Left lobe of liver (tissue), 2 donors: ENCODE measurements at regions not wholly inside any gene's neighbourhood (a gene's known extent, or its start where the extent isn't known, plus 50 kb on each side); places are given as distances from the start of the nearest gene placed in this dataset.
A peak's percentile ranks its signal among the peaks of the same experiment; 100 is the strongest.
"Not testable (repeated sequence)": the region's sequence is repeated elsewhere in the genome, so short reads cannot be mapped to it uniquely, and the experiment has no call there.

Experiments
- ATAC-seq: fragments of 200-7000 bp; cut with Tn5 transposase; one replicate; pipeline ENCODE4 v1.9.1; 2020; ENCODE audit warnings: mild to moderate bottlenecking, moderate library complexity
- DNase-seq: peaks from one replicate; pipeline ENCODE4 v3.0.0-alpha.2; 2020; ENCODE audit warnings: low spot score
- donor health status: DM: no; HTN: no; CAD: no; lungs with moderate emphysema.
- donor health status: DM: no; HTN: yes; CAD: no.

DNA sequence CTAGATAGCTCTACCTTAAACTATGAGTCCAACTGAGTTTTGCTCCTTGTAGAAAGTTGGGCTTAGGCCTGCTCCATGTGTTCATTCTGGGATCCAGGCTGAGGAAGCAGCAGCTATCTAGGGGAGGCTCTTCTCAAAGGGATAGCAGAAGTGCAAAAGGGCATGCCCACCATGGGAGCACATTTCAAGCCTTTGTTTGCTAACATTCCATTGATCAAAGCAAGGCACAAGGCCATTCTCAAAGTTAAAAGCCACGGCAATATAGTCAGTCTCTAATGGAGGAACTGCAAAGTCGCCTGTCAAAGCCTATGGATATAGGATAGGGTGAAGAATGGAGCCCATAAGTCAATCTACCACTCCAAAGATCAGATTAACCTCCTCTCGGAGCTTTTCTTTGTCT is 488.1 kb upstream of the ARX start:
- DNase-seq (no peak), ATAC-seq (no peak)

GRCh38 chrX:25507801-25508200 is 492.0 kb upstream of the ARX start:
- DNase-seq (no peak), ATAC-seq (no peak)

GRCh38 chrX:25519258-25519657 is 503.5 kb upstream of the ARX start:
- no peak for DNase-seq
- no peak for ATAC-seq

DNA sequence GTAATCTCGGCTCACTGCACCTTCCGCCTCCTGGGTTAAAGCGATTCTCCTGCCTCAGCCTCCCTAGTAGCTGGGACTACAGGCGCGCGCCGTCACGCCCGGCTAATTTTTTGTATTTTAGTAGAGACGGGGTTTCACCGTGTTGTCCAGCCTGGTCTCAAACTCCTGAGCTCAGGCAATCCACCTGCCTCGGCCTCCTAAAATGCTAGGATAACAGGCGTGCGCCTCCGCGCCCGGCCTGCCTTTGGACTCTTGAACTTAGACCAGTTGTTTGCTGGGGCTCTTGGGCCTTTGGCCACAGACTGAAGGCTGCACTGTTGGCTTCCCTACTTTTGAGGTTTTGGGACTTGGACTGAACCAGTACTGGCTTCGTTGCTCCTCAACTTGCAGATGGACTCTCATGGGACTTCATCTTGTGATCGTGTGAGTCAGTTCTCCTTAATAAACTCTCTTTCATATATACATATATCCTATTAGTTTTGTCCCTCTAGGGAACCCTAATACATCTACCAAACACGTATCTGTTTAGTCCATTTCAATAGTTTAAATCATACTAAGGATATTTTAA is 506.8 kb upstream of the ARX start:
- not testable (repeated sequence) for ATAC-seq, DNase-seq

GRCh38 chrX:25523574-25524540 is 508.1 kb upstream of the ARX start:
- DNase-seq (no peak), ATAC-seq (peak; percentile 76)

DNA sequence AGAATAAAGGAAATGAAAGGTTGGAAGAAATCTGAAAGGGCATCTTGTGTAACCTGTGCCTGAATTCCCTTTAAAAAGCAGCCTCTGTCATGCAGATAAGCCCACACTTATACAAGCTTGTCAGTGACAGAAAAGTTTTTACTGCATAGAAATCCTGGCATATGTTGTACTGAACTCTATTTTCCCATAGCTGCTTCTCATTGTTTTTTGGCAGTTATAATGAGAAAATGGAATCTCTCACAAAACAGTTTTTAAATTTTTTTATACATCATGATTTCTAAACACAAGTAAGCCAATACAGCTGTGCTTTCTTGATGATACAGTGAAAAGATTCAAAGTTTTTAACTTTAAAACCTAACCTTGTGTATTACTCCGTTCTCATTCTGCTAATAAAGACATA is 511.4 kb upstream of the ARX start:
- no peak for ATAC-seq
- no peak for DNase-seq

- ATAC-seq, result no peak
Observed at GRCh38 chrX:25527596-25527995, 511.8 kb upstream of the ARX start.

GRCh38 chrX:25531096-25531495 is 515.3 kb upstream of the ARX start:
- ATAC-seq, result peak; percentile 40
- no peak for DNase-seq

More at GRCh38 chrX:25527596-25527995, 511.8 kb upstream of the ARX start:
- no peak for DNase-seq

GRCh38 chrX:25534091-25534490 is 518.3 kb upstream of the ARX start:
- no peak for ATAC-seq
- DNase-seq, result no peak

DNA sequence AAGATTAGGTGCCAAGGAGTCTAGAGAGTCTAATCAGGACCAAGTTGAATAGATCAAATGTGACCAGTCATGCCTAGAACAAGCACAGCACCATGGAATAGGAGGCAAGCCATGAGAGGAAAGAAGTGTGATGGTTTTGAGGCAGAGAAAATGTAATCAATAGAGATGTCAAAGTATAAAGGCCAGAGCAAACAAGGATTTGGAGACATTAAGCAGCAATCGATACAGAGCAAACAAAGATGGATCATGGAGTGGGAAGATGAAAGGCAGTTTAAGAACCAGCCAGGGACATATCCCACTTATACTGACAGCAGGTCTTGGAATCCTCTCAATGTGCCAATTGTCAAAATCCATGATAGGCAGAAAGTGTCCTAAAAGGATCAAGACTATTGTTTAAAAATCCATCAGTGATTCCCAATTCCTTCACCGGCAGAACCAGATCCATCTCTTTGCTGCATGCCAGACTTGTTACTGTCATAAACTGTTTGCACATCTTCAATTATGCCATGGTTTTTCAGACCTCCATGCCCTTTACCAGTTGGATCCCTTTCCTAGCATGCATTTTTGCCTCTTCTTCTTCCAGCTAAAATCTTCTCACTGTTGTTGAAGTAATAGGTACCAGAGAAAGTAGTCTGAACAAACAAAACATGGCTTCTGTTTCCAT is 520.7 kb upstream of the ARX start:
- ATAC-seq (peak; percentile 79), DNase-seq (no peak)

GRCh38 chrX:25537699-25538098 is 521.9 kb upstream of the ARX start:
- no peak for DNase-seq

DNA sequence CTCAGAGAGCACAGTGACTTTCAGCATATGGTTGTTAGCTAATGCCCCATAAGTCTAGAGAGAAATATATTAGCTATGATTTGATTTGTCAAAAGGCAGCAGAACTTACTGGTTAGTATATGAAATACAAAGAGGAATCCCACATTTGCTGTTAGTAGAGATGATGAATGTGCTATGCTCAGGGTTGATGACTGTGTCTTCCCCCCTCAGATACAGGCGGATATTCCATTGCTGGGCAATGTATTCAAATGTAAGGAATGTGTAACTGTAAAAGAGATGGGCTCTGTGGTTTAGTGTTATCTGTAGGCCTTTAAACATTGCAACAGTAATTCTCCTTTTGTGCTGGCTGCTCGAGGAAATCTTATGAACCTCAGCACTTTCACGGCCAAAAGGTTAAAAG is 528.9 kb upstream of the ARX start:
- no peak for ATAC-seq
- DNase-seq, result no peak

More at GRCh38 chrX:25537699-25538098, 521.9 kb upstream of the ARX start:
- no peak for ATAC-seq

GRCh38 chrX:25548811-25549210 is 533.0 kb upstream of the ARX start:
- ATAC-seq, result no peak
- no peak for DNase-seq

DNA sequence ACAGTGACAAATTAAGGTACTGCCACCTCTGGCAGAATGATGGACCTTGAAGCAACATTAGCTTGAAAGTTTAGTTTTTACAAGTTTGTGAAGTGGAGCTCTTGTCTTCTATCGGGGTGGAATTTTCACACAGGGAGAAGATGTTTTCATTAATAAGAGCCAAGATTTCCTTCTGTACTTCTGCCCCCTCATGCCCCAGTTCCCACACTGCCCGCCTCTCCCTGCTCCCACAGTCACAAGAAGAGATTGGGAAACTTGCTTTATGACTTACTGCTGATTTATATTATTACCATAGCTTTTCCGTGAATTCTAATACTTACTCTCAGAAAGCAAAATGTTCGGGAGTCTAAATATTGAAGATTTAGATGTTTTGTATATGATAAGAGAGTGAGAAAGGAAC is 539.8 kb upstream of the ARX start:
- ATAC-seq, result no peak
- DNase-seq, result no peak

GRCh38 chrX:25558137-25558536 is 542.4 kb upstream of the ARX start:
- ATAC-seq, result no peak

GRCh38 chrX:25561190-25561589 is 545.4 kb upstream of the ARX start:
- no peak for ATAC-seq

More at GRCh38 chrX:25558137-25558536, 542.4 kb upstream of the ARX start:
- no peak for DNase-seq

GRCh38 chrX:25573631-25574030 is 557.9 kb upstream of the ARX start:
- DNase-seq (no peak), ATAC-seq (no peak)

More at GRCh38 chrX:25561190-25561589, 545.4 kb upstream of the ARX start:
- no peak for DNase-seq

DNA sequence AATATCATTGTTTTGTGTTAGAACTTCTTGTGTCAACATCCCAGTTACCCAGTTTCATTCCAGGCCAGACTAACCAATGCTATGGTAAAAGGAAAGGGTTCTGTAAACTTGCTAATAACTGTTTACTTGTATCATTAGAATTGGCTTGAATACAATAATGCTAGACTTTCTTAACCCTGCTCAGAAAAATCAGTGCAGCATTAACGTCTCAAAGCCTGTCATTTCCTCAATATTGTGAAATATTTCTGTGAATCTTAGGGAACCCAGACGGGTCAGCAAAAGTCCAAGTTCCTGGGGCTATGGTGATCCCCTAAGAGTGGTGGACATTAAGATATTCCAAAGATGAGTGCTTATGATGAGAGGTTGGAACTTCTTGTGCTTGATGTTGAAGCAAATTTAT is 541.2 kb upstream of the MAGEB18 start:
- DNase-seq (no peak), ATAC-seq (no peak)

- no peak for DNase-seq
- no peak for ATAC-seq
Observed at GRCh38 chrX:25597551-25597950, 540.6 kb upstream of the MAGEB18 start.

- no peak for DNase-seq
- ATAC-seq, result no peak
Observed at GRCh38 chrX:25599061-25599460, 539.1 kb upstream of the MAGEB18 start.

DNA sequence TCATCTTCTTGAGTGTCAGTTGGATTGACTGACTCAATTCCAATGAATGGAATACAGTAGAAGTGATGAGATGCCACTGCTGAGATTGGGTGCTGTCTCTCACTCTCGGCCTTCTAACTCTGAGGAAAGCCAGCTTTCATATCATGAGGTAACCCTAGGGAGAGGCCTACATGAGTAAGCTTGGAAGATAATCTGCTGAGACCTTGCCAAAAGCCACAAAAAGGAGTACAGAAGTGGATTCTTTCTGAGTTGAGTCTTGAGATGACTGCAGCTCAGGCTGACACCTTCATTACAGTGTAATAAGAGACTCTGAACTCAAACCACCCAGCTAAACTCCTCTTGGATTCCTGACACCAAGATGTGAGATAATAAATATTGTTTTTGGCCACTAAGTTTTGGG is 537.4 kb upstream of the MAGEB18 start:
- ATAC-seq (no peak), DNase-seq (no peak)

GRCh38 chrX:25601323-25601722 is 536.8 kb upstream of the MAGEB18 start:
- ATAC-seq (no peak), DNase-seq (no peak)
